Vagina (tissue), 2 donors: ENCODE measurements at regions not wholly inside any gene's neighbourhood (a gene's known extent, or its start where the extent isn't known, plus 50 kb on each side); places are given as distances from the start of the nearest gene placed in this dataset.

Experiments
- POLR2A ChIP-seq, 2 donors: fragments of 450-650 bp; IDR thresholded peaks; one replicate each; pipeline ENCODE4 v1.6.1; 2017; ENCODE audit warnings: antibody characterized with exemption in 2 of 2, mild to moderate bottlenecking in 2 of 2, moderate library complexity in 2 of 2
- POLR2AphosphoS5 ChIP-seq, 2 donors: sonication (generic); formaldehyde crosslinking; IDR thresholded peaks; one replicate each; pipeline ENCODE4 v1.9.0; 2017; ENCODE audit warnings: antibody characterized with exemption in 2 of 2, mild to moderate bottlenecking in 2 of 2, low read depth in 1 of 2; ENCODE audit not compliant: insufficient read depth in 1 of 2

GRCh38 chr18:44599412-44599811, 81.3 kb upstream of the SETBP1 start:
- TF ChIP-seq POLR2AphosphoS5 (IDR thresholded peaks at IDR 0.05; ENCODE audit: insufficient read depth in 1 of 2, low read depth in 1 of 2) (no peak), POLR2A (IDR thresholded peaks at IDR 0.05) (no peak)
